Hematopoietic multipotent progenitor cell treated with erythropoietin and hydrocortisone succinate and interleukin-3 and kit ligand, for 8 days (in vitro differentiated cells): ENCODE measurements at regions not wholly inside any gene's neighbourhood (a gene's known extent, or its start where the extent isn't known, plus 50 kb on each side); places are given as distances from the start of the nearest gene placed in this dataset.

Source experiments
- DNase-seq: peaks from one replicate; pipeline ENCODE4 v3.0.0-alpha.2; 2015

- DNase-seq, result no peak
Observed at GRCh38 chr6:16078064-16078463, 50.8 kb upstream of the MYLIP start.

- no peak for DNase-seq
Observed at GRCh38 chr6:16069671-16070070, 59.2 kb upstream of the MYLIP start.

- DNase-seq, result no peak
Observed at GRCh38 chr6:16069222-16069621, 59.7 kb upstream of the MYLIP start.

- DNase-seq, result no peak
Observed at GRCh38 chr6:16067568-16067967, 61.3 kb upstream of the MYLIP start.

- no peak for DNase-seq
Observed at GRCh38 chr6:16064671-16065072, 64.2 kb upstream of the MYLIP start.

GRCh38 chr6:16063580-16063979 is 65.3 kb upstream of the MYLIP start:
- DNase-seq, result no peak

- DNase-seq, result no peak
Observed at GRCh38 chr6:16061818-16062217, 67.1 kb upstream of the MYLIP start.

- DNase-seq, result no peak
Observed at GRCh38 chr6:16060039-16060438, 68.8 kb upstream of the MYLIP start.

- DNase-seq, result no peak
Observed at GRCh38 chr6:16059496-16059895, 69.4 kb upstream of the MYLIP start.

GRCh38 chr6:16058929-16059345 is 69.9 kb upstream of the MYLIP start:
- no peak for DNase-seq

GRCh38 chr6:16058201-16058928 is 70.5 kb upstream of the MYLIP start:
- DNase-seq, result no peak

- no peak for DNase-seq
Observed at GRCh38 chr6:16057446-16057845, 71.4 kb upstream of the MYLIP start.

GRCh38 chr6:16056263-16056870 is 72.5 kb upstream of the MYLIP start:
- DNase-seq, result no peak

- no peak for DNase-seq
Observed at GRCh38 chr6:16055852-16056251, 73.0 kb upstream of the MYLIP start.

GRCh38 chr6:16049168-16049567 is 79.7 kb upstream of the MYLIP start:
- no peak for DNase-seq

GRCh38 chr6:16048221-16048620 is 80.7 kb upstream of the MYLIP start:
- DNase-seq, result no peak

- DNase-seq, result no peak
Observed at GRCh38 chr6:16047435-16047990, 81.4 kb upstream of the MYLIP start.

GRCh38 chr6:16045238-16045637 is 83.6 kb upstream of the MYLIP start:
- no peak for DNase-seq

- DNase-seq, result no peak
Observed at GRCh38 chr6:16044211-16044643, 84.7 kb upstream of the MYLIP start.

GRCh38 chr6:16043171-16044135 is 85.4 kb upstream of the MYLIP start:
- peak; percentile 9 for DNase-seq

- no peak for DNase-seq
Observed at GRCh38 chr6:16042751-16043150, 86.1 kb upstream of the MYLIP start.

GRCh38 chr6:16041327-16041726 is 87.6 kb upstream of the MYLIP start:
- DNase-seq, result no peak

GRCh38 chr6:16040628-16040974 is 88.3 kb upstream of the MYLIP start:
- DNase-seq, result no peak
